ENCODE measurements at regions not wholly inside any gene's neighbourhood (a gene's known extent, or its start where the extent isn't known, plus 50 kb on each side); places are given as distances from the start of the nearest gene placed in this dataset.

- Histone ChIP-seq H3K9me3 (no peaks in the 10 kb centered on the region), H3K27ac (no peak overlapping the region), H3K4me1 (no peaks in the 10 kb centered on the region), H3K4me3 (no peak overlapping the region), H3K36me3 (ENCODE audit: low read depth, missing control alignments) (no peaks in the 10 kb centered on the region), H3K27me3 (no peaks in the 10 kb centered on the region)
- 81 to 90% methylated on average over 6 of the region's 6 CpGs for WGBS, 2 donors
- TF ChIP-seq POLR2A (IDR thresholded peaks at IDR 0.05) = no peak
- DNase-seq = no peak
- intact Hi-C loops (cut with DNase I; ENCODE audit: low total_unique reads) = no loop called here
Observed at GRCh38 chr5:56737951-56738606, 77.3 kb upstream of the MAP3K1 start.

GRCh38 chr5:56737002-56737621 is 78.2 kb upstream of the MAP3K1 start:
- H3K9me3 ChIP-seq = no peaks in the 10 kb centered on the region
- TF ChIP-seq CTCF (IDR thresholded peaks at IDR 0.05) (no peak), POLR2A (IDR thresholded peaks at IDR 0.05) (no peak)
- no peaks in the 10 kb centered on the region for H3K4me1 ChIP-seq
- 74 to 82% methylated on average over 5 of the region's 5 CpGs for WGBS, 2 donors
- no peak overlapping the region for H3K27ac ChIP-seq
- no peak overlapping the region for H3K4me3 ChIP-seq
- intact Hi-C loops (cut with DNase I; ENCODE audit: low total_unique reads) = no loop called here
- H3K27me3 ChIP-seq = no peaks in the 10 kb centered on the region
- H3K36me3 ChIP-seq (ENCODE audit: low read depth, missing control alignments) = no peaks in the 10 kb centered on the region
- DNase-seq = no peak

GRCh38 chr5:56735849-56736641 is 79.3 kb upstream of the MAP3K1 start:
- no peak for DNase-seq
- intact Hi-C loops (cut with DNase I; ENCODE audit: low total_unique reads) = no loop called here
- Histone ChIP-seq H3K4me3 (no peak overlapping the region), H3K36me3 (ENCODE audit: low read depth, missing control alignments) (no peaks in the 10 kb centered on the region), H3K27me3 (no peaks in the 10 kb centered on the region), H3K4me1 (no peaks in the 10 kb centered on the region), H3K27ac (no peak overlapping the region), H3K9me3 (no peaks in the 10 kb centered on the region)
- TF ChIP-seq POLR2A (IDR thresholded peaks at IDR 0.05) (no peak), CTCF (IDR thresholded peaks at IDR 0.05) (no peak)
- WGBS, 2 donors = 61 to 66% methylated on average over 9 of the region's 9 CpGs

- H3K4me1 ChIP-seq = no peaks in the 10 kb centered on the region
- no peak overlapping the region for H3K27ac ChIP-seq
- H3K27me3 ChIP-seq = no peaks in the 10 kb centered on the region
- TF ChIP-seq CTCF (IDR thresholded peaks at IDR 0.05) (no peak), POLR2A (IDR thresholded peaks at IDR 0.05) (no peak)
- DNase-seq = no peak
- no peaks in the 10 kb centered on the region for H3K36me3 ChIP-seq (ENCODE audit: low read depth, missing control alignments)
- intact Hi-C loops (cut with DNase I; ENCODE audit: low total_unique reads) = no loop called here
- WGBS, 2 donors = 52 to 59% methylated on average over 2 of the region's 2 CpGs
- no peaks in the 10 kb centered on the region for H3K9me3 ChIP-seq
- no peak overlapping the region for H3K4me3 ChIP-seq
Observed at GRCh38 chr5:56734091-56734694, 81.2 kb upstream of the MAP3K1 start.

- WGBS, 2 donors = 65 to 73% methylated on average over 4 of the region's 4 CpGs
- Histone ChIP-seq H3K4me3 (no peak overlapping the region), H3K27ac (no peak overlapping the region), H3K4me1 (no peaks in the 10 kb centered on the region), H3K9me3 (no peaks in the 10 kb centered on the region), H3K27me3 (no peaks in the 10 kb centered on the region), H3K36me3 (ENCODE audit: low read depth, missing control alignments) (no peaks in the 10 kb centered on the region)
- DNase-seq = no peak
- no peak for TF ChIP-seq POLR2A (IDR thresholded peaks at IDR 0.05)
- no peak for TF ChIP-seq CTCF (IDR thresholded peaks at IDR 0.05)
- intact Hi-C loops (cut with DNase I; ENCODE audit: low total_unique reads) = no loop called here
Observed at GRCh38 chr5:56733580-56733979, 81.8 kb upstream of the MAP3K1 start.

Measured in testis (tissue), 2 donors.